Erythroblast (primary cell): ENCODE measurements at regions not wholly inside any gene's neighbourhood (a gene's known extent, or its start where the extent isn't known, plus 50 kb on each side); places are given as distances from the start of the nearest gene placed in this dataset.

Source experiments
- GATA1 ChIP-seq: IDR thresholded peaks from 2 replicates; pipeline ENCODE4 v1.6.1; 2011; ENCODE audit warnings: low read depth, mild to moderate bottlenecking, control low read depth, low read length, moderate library complexity
- POLR2A ChIP-seq: IDR thresholded peaks from 2 replicates; pipeline ENCODE4 v1.6.1; 2011; ENCODE audit warnings: mild to moderate bottlenecking, low read length

GRCh38 chr19:30082168-30082567 lies 140.1 kb downstream of the URI1 start:
- TF ChIP-seq POLR2A (no peak), GATA1 (no peak)
